Parathyroid adenoma (tissue), 2 donors: ENCODE measurements at regions not wholly inside any gene's neighbourhood (a gene's known extent, or its start where the extent isn't known, plus 50 kb on each side); places are given as distances from the start of the nearest gene placed in this dataset.

Experiments
- H2AFZ ChIP-seq: fragments of 300-600 bp; sonication (generic); one replicate; pipeline ENCODE4 v1.7.0; 2017; ENCODE audit warnings: antibody characterized with exemption, mild to moderate bottlenecking
- H3K27ac ChIP-seq: fragments of 300-600 bp; sonication (generic); one replicate; pipeline ENCODE4 v1.7.0; 2017
- H3K27me3 ChIP-seq: fragments of 300-600 bp; sonication (generic); one replicate; pipeline ENCODE4 v1.7.0; 2017; ENCODE audit warnings: low read length; ENCODE audit not compliant: control insufficient read depth, insufficient read depth
- H3K36me3 ChIP-seq: fragments of 300-600 bp; sonication (generic); one replicate; pipeline ENCODE4 v1.7.0; 2017; ENCODE audit warnings: low read length; ENCODE audit not compliant: control insufficient read depth, insufficient read depth
- H3K4me1 ChIP-seq: fragments of 300-600 bp; sonication (generic); one replicate; pipeline ENCODE4 v1.7.0; 2017; ENCODE audit warnings: control low read depth
- H3K4me2 ChIP-seq: fragments of 300-600 bp; sonication (generic); one replicate; pipeline ENCODE4 v1.7.0; 2017; ENCODE audit warnings: low read length
- H3K4me3 ChIP-seq: fragments of 300-600 bp; sonication (generic); one replicate; pipeline ENCODE4 v1.7.0; 2017; ENCODE audit warnings: low read depth, low read length
- H3K79me2 ChIP-seq: fragments of 300-600 bp; sonication (generic); one replicate; pipeline ENCODE4 v1.7.0; 2017; ENCODE audit warnings: control low read depth
- H3K9ac ChIP-seq: fragments of 300-600 bp; sonication (generic); one replicate; pipeline ENCODE4 v1.7.0; 2017; ENCODE audit warnings: mild to moderate bottlenecking
- H3K9me3 ChIP-seq: fragments of 300-600 bp; sonication (generic); one replicate; pipeline ENCODE4 v1.7.0; 2017; ENCODE audit warnings: low read length; ENCODE audit not compliant: control insufficient read depth
- TF ChIP-seq, protein P1 (sequence below): fragments of 300-600 bp; sonication (generic); IDR thresholded peaks from one replicate; pipeline ENCODE4 v1.7.0; 2017; ENCODE audit warnings: antibody characterized with exemption, mild to moderate bottlenecking
- donor health status: primary hyperparathyroidism.

DNA sequence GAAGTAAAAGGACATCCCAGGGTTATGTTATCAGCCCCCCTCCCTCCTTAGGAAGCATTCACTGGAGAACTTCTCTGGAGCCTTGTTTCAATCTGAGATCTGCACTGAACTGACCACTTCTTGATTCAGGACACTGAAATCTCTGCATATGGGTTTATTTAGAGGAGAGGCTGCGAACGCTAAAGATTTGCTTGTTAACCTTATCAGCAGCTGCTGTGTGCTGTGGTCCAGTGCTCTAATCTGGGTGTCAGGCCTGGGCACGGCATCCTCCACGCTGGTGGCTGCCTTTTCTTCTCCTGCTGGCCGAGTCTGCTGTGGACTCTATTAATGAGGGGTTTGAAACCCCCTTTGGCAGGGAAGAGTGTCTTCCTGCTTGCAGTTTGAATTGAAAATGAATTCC is 1094.7 kb upstream of the TENM3 start:
- H3K4me3 ChIP-seq, result no peak overlapping the region
- no peak overlapping the region for H3K4me2 ChIP-seq
- no peaks in the 10 kb centered on the region for H3K4me1 ChIP-seq
- H2AFZ ChIP-seq, result no peak overlapping the region
- H3K9me3 ChIP-seq, result no peaks in the 10 kb centered on the region
- H3K27me3 ChIP-seq, result no peaks in the 10 kb centered on the region
- TF ChIP-seq, protein P1, sequence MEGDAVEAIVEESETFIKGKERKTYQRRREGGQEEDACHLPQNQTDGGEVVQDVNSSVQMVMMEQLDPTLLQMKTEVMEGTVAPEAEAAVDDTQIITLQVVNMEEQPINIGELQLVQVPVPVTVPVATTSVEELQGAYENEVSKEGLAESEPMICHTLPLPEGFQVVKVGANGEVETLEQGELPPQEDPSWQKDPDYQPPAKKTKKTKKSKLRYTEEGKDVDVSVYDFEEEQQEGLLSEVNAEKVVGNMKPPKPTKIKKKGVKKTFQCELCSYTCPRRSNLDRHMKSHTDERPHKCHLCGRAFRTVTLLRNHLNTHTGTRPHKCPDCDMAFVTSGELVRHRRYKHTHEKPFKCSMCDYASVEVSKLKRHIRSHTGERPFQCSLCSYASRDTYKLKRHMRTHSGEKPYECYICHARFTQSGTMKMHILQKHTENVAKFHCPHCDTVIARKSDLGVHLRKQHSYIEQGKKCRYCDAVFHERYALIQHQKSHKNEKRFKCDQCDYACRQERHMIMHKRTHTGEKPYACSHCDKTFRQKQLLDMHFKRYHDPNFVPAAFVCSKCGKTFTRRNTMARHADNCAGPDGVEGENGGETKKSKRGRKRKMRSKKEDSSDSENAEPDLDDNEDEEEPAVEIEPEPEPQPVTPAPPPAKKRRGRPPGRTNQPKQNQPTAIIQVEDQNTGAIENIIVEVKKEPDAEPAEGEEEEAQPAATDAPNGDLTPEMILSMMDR, result no peak
- H3K27ac ChIP-seq, result no peak overlapping the region
- H3K9ac ChIP-seq, result no peak overlapping the region
- no peaks in the 10 kb centered on the region for H3K79me2 ChIP-seq
- no peaks in the 10 kb centered on the region for H3K36me3 ChIP-seq

DNA sequence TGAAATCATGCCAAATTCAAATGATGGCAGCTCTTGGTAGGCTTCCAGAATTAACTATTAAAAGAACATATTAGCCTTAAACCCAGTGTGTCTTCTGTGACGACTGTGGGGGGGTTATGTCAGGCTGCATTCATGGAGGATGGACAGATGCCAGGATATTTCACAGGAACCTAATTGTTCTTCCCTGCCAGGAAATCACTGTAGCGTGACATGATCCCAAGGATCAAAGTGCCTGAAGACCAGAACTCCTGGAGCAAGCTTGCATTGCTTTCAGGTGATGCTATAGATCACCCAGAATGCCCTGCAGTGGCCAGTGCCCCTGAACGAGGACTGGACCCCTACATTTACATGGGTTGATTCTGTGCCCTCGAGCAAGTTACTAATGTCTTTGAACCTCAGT is 1093.0 kb upstream of the TENM3 start:
- H3K4me3 ChIP-seq, result no peak overlapping the region
- H3K4me1 ChIP-seq, result no peaks in the 10 kb centered on the region
- no peak overlapping the region for H3K27ac ChIP-seq
- TF ChIP-seq, protein P1, result no peak
- H2AFZ ChIP-seq, result no peak overlapping the region
- no peaks in the 10 kb centered on the region for H3K79me2 ChIP-seq
- H3K36me3 ChIP-seq, result no peaks in the 10 kb centered on the region
- H3K27me3 ChIP-seq, result no peaks in the 10 kb centered on the region
- no peaks in the 10 kb centered on the region for H3K9me3 ChIP-seq
- H3K4me2 ChIP-seq, result no peak overlapping the region
- no peak overlapping the region for H3K9ac ChIP-seq

DNA sequence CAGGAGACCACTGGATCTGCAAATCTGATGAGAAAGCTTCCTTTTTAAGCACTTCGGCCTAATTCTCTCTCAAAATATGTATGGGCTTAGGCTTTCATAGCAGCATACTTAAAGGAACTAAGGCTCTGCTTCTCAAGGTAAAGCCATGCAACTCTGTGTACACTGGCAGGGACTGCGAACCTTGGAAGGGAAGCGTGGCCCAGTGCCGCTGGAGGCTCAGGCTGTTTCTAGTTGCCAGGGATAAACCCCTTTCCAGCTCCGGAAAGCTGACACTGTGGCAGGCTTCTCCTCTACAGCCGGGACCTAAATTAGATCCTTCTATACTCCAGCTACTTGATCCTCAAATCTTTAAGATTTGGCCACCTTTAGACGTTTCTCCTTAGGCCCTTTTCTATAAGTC is 1091.3 kb upstream of the TENM3 start:
- Histone ChIP-seq H3K4me2 (no peak overlapping the region), H2AFZ (no peak overlapping the region), H3K27me3 (no peaks in the 10 kb centered on the region), H3K4me1 (no peaks in the 10 kb centered on the region), H3K36me3 (no peaks in the 10 kb centered on the region), H3K4me3 (no peak overlapping the region), H3K9me3 (no peaks in the 10 kb centered on the region), H3K9ac (no peak overlapping the region), H3K79me2 (no peaks in the 10 kb centered on the region), H3K27ac (no peak overlapping the region)
- TF ChIP-seq, protein P1, result no peak

DNA sequence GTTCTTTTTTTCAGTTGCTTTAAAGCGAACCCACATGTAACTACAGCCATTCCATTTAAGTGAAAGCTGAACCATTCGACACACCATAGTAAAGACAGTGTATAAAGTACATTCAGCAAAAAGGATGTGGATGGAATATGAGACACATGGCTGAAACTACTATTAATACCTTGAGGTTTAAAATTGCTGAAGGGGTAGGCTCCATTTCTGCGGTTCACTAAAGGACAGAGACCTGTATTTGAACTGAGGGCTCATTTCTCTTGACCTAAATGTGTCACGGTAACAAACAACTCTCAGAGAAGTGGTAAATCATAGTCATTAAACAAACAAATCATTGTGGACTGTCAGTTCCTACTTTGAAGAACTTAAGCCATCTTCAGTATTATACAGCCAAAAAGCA is 1085.6 kb upstream of the TENM3 start:
- H3K79me2 ChIP-seq, result no peaks in the 10 kb centered on the region
- no peak overlapping the region for H3K4me3 ChIP-seq
- H3K36me3 ChIP-seq, result no peaks in the 10 kb centered on the region
- H3K27ac ChIP-seq, result no peak overlapping the region
- no peaks in the 10 kb centered on the region for H3K27me3 ChIP-seq
- no peak overlapping the region for H3K9ac ChIP-seq
- H2AFZ ChIP-seq, result no peak overlapping the region
- H3K4me2 ChIP-seq, result no peak overlapping the region
- no peaks in the 10 kb centered on the region for H3K4me1 ChIP-seq
- H3K9me3 ChIP-seq, result no peaks in the 10 kb centered on the region
- TF ChIP-seq, protein P1, result no peak

DNA sequence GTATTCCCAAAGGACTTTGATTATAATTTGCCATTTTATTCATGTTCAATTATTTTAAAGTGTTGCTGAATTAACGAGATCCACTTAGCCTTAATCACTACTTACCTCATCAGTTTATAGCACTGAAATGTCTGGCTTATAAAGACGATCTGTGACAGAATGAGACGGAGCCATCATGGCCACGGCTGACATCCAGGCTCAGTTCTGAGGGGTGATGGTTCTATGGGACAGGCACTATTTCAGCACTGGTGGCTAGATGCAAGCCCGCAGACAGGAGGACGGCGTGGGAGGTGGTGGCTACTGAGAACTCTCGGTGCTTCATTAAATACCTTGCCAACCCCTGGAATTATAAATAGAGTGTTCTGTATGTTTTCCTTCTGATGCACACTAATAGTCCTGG is 1084.2 kb upstream of the TENM3 start:
- Histone ChIP-seq H2AFZ (no peak overlapping the region), H3K9me3 (no peaks in the 10 kb centered on the region), H3K4me2 (no peak overlapping the region), H3K27me3 (no peaks in the 10 kb centered on the region), H3K36me3 (no peaks in the 10 kb centered on the region), H3K4me1 (no peaks in the 10 kb centered on the region), H3K9ac (no peak overlapping the region), H3K4me3 (no peak overlapping the region), H3K79me2 (no peaks in the 10 kb centered on the region), H3K27ac (no peak overlapping the region)
- TF ChIP-seq, protein P1, result no peak
